OCI-LY1 (cell line): ENCODE measurements at regions not wholly inside any gene's neighbourhood (a gene's known extent, or its start where the extent isn't known, plus 50 kb on each side); places are given as distances from the start of the nearest gene placed in this dataset.

Experiments used
- EZH2 ChIP-seq: fragments of 200-600 bp; sonication (generic), shearing (Covaris generic); IDR thresholded peaks from 2 replicates; pipeline ENCODE4 v1.8.0; 2017; ENCODE audit warnings: borderline replicate concordance, mixed run types, mild to moderate bottlenecking, antibody characterized with exemption, low read length, moderate library complexity, mixed read lengths
- TF ChIP-seq, protein P1 (sequence below): fragments of 200-600 bp; sonication (generic), shearing (Covaris generic); IDR thresholded peaks from 2 replicates; pipeline ENCODE4 v1.5.1; 2017; ENCODE audit warnings: mild to moderate bottlenecking, antibody characterized with exemption, low read length, moderate library complexity, mixed read lengths

GRCh38 chr7:32410545-32410944 is 79.6 kb downstream of the LSM5 start:
- TF ChIP-seq, protein P1, sequence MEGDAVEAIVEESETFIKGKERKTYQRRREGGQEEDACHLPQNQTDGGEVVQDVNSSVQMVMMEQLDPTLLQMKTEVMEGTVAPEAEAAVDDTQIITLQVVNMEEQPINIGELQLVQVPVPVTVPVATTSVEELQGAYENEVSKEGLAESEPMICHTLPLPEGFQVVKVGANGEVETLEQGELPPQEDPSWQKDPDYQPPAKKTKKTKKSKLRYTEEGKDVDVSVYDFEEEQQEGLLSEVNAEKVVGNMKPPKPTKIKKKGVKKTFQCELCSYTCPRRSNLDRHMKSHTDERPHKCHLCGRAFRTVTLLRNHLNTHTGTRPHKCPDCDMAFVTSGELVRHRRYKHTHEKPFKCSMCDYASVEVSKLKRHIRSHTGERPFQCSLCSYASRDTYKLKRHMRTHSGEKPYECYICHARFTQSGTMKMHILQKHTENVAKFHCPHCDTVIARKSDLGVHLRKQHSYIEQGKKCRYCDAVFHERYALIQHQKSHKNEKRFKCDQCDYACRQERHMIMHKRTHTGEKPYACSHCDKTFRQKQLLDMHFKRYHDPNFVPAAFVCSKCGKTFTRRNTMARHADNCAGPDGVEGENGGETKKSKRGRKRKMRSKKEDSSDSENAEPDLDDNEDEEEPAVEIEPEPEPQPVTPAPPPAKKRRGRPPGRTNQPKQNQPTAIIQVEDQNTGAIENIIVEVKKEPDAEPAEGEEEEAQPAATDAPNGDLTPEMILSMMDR, result no peak
- no peak for TF ChIP-seq EZH2
